GM19351 (cell line): ENCODE measurements at regions not wholly inside any gene's neighbourhood (a gene's known extent, or its start where the extent isn't known, plus 50 kb on each side); places are given as distances from the start of the nearest gene placed in this dataset.

Source experiments
- ATAC-seq: cut with Tn5 transposase; IDR thresholded peaks from one replicate; pipeline ENCODE4 v1.9.1; 2021; ENCODE audit warnings: mild to moderate bottlenecking, moderate library complexity; ENCODE audit not compliant: unreplicated experiment

DNA sequence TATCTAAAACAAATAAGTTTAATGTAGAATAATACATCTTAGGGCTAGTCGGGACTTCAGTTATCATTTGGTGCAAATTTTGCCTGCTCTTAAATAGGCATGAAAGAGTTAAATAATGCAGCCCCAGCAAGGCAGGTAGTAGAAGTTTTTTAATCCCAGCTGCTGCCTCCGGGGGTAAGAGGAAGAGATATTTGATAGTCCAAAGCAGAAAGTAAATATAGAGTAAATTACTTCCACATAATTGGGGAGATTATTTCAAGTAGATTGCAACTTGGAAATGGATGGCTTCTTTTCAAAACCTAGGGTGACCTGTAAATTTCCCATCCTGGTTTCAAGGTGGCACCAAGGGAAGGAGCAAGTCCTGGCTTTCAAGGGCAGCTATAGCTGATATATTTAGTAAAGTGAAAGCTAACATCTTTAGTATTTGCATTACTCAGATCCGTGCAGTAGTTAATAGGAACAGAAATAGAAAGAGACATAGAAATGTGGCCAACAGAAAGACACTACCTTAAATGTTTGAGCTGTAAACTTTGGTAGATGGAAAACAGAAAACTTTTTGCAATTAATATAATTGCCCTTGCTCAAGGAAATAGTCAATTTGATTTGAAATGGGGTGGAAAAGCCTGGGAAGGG, 109.1 kb downstream of the LMO4 start:
- peak; percentile 90 for ATAC-seq

GRCh38 chr1:87439821-87440220, 111.1 kb downstream of the LMO4 start:
- ATAC-seq: no peak

GRCh38 chr1:87449348-87449963, 120.8 kb downstream of the LMO4 start:
- ATAC-seq: peak; percentile 82

DNA sequence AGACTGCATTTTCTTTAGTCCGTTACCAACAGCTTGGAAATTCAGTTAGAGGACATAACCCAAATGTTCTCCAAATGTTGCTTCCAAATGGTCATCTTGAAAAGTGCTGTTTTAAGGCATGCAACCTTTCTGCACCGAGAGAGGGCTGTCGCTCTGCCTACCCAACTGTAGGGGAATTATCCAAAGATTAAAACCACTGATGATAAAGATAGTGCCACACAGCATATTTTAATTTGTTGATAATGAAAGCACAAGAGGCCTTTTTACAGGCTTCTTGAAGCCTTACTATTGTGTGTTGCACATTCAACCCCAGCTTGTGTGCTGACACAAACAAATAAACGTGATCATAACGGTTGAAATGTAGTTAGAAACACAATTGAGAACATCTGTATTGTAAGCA, 121.5 kb downstream of the LMO4 start:
- ATAC-seq: no peak

- ATAC-seq: no peak
These were observed 122.0 kb downstream of the LMO4 start for GRCh38 chr1:87450615-87451209.

- no peak for ATAC-seq
These were observed 122.7 kb downstream of the LMO4 start for GRCh38 chr1:87451229-87451920.

DNA sequence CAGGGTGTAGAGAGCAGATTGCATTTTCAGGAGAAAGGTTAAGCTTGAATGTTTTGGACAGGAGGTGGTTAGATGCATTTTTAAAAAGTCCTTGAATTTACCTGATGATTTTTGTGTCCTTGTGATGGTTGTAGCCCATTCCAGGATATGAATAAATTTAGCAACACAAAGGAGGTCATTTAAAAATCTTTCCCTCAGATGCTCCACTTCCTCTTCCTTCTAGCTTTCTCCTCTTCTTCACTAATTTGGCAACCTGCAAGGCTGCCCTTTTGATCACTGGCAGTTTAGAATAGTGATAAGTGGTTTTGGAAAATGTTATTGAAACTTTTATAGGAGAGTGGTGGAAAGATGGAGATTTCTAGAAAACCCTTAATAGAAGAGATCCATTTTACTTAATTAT, 124.0 kb downstream of the LMO4 start:
- no peak for ATAC-seq

DNA sequence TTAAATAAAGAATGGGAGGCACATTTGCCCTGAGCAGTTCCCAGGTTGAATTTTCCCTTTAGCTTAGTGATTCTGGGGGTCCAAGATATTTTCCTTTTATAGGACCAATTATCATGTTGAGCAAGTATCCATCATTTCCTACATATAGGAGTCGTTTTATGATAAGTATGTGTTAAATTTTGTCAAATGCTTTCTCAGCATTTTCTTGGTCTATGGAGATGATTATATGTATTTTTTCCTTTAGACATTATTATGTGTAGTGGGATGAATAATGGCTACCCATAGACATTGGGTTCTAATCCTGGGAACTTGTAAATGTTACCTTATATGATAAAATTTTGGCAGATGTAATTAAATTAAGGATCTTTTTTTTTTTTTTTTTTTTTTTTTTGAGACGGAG, 128.7 kb downstream of the LMO4 start:
- ATAC-seq: no peak

- ATAC-seq: no peak
These were observed 134.2 kb downstream of the LMO4 start for GRCh38 chr1:87462894-87463293.

DNA sequence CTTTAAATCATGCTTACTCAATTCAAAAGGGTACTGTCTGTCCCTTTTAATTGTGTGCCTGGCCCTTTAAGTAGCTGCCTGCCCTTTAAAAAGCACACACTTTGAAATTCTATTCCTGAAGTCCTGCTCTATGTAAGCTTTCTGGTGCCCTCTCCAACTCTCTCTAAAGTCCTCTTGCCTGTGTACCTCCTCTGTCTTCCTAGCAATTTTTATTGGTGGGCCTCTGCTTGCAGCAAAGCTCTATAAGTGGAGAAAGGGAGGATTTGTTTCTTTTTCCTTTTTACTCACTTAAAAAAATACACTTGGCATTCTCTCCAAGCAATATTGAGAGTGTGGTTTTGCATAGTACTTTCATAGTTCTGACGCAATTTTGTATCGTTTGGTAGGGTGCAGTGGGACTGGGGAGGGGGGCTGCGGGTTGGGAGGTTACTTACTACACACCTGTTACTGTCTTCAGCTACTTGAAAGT, 135.4 kb downstream of the LMO4 start:
- peak; percentile 65 for ATAC-seq

DNA sequence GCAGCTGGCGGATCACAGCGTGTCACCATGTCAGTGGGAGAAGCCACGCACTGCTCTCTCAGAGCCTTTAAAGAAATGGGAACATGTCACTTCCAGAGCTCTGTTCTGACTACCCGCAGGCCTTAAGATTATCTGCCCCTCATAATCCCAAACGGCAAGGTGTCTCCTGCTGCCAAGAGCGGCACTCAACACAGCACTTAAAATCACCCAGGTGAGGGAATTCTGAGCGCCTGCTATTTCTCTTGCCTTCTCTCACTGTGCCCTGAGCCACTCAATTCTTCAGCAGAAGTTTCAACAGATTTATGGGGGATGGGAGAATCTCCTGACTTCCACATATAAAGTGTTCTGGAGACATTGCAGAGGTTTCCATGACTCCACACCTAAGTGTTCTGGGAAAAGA, 137.9 kb downstream of the LMO4 start:
- no peak for ATAC-seq

DNA sequence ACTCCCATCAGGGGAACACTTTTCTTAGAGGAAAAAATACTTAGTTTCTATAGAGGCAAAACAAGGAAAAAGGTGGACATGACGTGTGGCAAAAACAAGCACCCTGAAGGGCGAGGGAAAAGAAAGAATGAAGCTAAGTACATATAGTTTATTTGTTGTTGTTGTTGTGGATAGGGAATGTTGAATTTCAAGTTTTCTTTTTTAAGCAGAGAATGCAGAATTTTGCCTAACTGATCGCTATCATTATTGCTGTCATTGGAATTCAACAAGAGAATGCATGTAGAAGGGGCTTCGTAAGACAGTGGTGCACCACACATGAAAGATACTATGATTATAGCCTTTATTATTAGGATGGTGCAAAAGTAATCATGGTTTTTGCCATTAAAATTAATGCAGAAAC, 144.0 kb downstream of the LMO4 start:
- no peak for ATAC-seq

DNA sequence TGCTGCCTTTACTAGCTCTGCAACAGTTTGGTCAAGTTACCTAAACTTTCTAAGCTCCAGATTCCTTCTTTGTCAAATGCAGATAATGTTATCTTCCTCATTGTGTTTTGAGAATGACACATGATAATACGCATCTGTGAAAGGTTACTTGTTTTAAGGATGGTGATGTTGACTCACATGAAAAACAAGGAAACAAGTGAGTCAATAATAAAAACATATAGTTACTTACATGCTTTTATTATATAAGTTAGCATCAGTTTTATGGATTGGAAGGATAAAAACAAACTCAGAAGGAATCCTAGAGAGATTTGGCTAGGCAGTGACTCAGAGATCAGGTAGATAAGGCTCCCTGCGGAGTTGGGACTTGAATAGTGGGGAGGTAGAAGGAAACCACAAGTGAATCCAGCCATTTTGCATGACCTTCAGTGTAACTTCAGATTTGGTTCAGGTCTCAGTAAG, 144.6 kb downstream of the LMO4 start:
- ATAC-seq: no peak

DNA sequence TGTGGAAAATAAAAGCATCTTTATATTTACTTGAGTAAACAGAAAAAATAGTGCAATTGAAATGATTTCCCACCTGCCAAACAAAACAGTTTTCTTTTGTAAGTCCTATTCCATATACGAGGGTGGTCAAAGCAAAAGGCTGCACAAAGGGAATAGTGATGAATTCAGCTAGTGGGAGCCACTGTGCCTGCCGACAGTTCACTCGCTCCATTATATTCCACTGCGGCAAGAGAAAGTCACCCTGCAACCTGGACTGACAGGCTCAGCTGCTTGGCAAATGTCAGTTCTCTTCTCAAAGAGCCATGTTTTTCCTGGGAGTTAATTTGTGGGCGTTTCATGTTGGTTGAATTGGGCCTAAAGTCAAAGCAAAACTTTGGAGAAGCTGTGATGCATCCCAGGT, 145.4 kb downstream of the LMO4 start:
- ATAC-seq: no peak

GRCh38 chr1:87478231-87478630, 149.6 kb downstream of the LMO4 start:
- ATAC-seq: no peak

GRCh38 chr1:87495147-87495546, 166.5 kb downstream of the LMO4 start:
- no peak for ATAC-seq

DNA sequence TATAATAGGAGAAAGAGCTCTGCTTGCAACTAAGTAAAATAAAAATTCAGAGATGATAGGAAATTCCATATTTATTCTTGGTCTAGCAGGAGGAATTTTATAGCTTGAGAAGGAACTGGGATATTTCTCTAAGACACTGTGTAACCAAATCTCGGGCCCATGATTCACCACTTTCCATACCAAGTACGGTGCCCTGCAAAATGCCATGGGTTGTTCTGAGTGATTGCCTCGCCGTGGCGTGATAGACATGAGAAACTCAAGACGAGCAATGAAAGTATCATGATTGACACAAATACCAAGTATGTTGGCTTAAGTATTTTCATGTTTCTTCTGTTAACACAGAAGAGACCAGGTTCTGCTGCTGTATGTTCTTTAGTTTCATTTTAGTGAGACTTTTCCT, 167.2 kb downstream of the LMO4 start:
- ATAC-seq: no peak

- peak; percentile 84 for ATAC-seq
These were observed 168.9 kb downstream of the LMO4 start for GRCh38 chr1:87497380-87498203.

DNA sequence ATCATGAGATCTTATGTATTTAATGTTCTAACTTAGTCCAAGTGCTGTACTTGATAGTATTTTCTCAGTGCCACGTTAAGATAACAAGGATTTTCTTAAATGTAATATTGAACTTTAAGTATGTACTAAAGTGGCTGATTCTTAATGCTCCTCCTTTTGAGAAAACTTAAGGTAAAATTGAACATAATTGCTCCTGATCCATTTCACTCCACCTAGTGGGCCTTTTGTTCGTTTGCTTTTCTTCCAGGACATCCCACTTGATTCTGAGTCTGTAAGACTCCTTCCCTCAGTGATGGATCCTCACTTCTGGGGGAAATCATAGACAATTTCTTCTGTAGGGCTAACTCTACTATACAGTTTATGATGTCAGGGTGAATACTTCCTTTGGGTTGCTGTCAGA, 173.1 kb downstream of the LMO4 start:
- no peak for ATAC-seq

DNA sequence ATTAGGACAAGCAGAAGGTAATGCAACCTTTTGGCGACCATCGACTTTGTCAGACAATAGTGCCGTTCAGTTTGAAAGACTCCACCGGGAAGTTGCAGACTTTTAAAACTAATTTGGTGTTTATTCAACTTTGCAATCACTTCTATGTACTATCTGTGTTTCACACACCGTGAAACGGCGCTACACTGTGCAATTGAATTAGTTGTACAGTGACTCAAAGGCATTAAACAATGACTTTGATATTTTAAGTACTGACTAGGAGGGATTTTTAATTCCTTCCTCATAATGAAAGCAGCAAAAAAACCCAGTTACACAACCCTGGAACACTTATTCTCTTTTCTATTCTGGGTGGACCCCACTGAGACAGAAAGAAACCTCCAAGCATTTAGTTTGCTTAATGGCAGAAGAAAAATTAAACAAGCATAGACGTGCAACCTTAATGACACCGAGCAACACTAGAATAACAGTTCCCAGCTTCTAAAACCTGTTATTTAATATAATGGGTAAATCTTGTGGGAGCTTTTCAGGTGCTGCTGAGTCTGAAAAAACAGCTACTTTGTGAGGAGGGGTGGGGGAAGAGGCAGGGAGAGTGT, 176.8 kb downstream of the LMO4 start:
- ATAC-seq: no peak

DNA sequence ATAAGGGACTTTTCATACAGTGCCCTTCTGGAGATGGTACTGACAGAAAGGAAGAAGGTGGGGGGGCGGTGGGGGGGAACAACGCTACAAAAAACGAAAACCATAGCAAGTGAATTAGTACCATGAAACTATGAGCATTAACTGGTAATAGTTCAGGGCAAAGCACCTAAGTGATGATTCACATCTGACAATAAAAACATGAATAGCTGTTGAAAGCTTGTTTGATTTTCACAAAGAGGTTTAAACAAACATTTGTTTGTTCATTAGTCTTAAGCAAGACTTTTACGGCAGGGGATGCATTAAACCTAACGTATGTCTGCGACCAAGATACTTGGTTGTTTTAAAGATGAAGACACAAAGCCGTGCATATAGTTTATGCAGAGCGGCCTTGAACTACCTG, 177.5 kb downstream of the LMO4 start:
- ATAC-seq: no peak
